Uterus (tissue), 2 donors: ENCODE measurements at regions not wholly inside any gene's neighbourhood (a gene's known extent, or its start where the extent isn't known, plus 50 kb on each side); places are given as distances from the start of the nearest gene placed in this dataset.

Experiments
- POLR2A ChIP-seq, 2 donors: fragments of 450-650 bp; IDR thresholded peaks; one replicate each; pipeline ENCODE4 v1.6.1; 2016; ENCODE audit warnings: antibody characterized with exemption in 2 of 2, mild to moderate bottlenecking in 1 of 2, moderate library complexity in 1 of 2
- TF ChIP-seq, protein P1 (sequence below), 4 experiments: fragments of 200-600 bp in 2 of 4; fragments of 450-650 bp in 2 of 4; sonication (generic) in 2 of 4; IDR thresholded peaks; one replicate each; pipeline ENCODE4 v1.5.1; 2016 to 2019; ENCODE audit warnings: antibody characterized with exemption in 4 of 4, mild to moderate bottlenecking in 2 of 4, moderate library complexity in 1 of 4

GRCh38 chr11:96472085-96472484, 82.3 kb downstream of the JRKL start:
- TF ChIP-seq, protein P1, sequence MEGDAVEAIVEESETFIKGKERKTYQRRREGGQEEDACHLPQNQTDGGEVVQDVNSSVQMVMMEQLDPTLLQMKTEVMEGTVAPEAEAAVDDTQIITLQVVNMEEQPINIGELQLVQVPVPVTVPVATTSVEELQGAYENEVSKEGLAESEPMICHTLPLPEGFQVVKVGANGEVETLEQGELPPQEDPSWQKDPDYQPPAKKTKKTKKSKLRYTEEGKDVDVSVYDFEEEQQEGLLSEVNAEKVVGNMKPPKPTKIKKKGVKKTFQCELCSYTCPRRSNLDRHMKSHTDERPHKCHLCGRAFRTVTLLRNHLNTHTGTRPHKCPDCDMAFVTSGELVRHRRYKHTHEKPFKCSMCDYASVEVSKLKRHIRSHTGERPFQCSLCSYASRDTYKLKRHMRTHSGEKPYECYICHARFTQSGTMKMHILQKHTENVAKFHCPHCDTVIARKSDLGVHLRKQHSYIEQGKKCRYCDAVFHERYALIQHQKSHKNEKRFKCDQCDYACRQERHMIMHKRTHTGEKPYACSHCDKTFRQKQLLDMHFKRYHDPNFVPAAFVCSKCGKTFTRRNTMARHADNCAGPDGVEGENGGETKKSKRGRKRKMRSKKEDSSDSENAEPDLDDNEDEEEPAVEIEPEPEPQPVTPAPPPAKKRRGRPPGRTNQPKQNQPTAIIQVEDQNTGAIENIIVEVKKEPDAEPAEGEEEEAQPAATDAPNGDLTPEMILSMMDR (IDR thresholded peaks at IDR 0.05) = no peak
- no peak for TF ChIP-seq POLR2A (IDR thresholded peaks at IDR 0.05)
